ENCODE measurements at regions not wholly inside any gene's neighbourhood (a gene's known extent, or its start where the extent isn't known, plus 50 kb on each side); places are given as distances from the start of the nearest gene placed in this dataset.

DNA sequence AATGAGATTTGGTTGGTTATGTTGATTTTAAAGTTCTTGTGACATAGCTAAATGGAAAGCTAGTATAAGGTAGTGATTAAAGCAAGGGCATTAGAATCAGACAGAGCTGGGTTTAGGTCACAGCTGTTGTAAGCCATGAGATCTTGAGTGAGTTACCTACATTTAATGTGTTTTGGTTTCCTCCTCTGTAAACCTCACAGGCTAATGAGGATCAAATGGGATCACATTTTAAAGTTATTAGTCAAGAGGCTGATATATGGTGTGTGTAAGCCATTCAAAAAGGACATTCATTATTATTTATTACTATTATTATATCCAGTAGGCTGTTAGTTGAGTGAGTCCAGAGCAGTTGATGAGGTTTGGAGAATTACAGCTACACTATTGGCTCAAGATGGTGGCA is 416.2 kb downstream of the IRS1 start:
- DNase-seq (ENCODE audit: low read depth): no peak

GRCh38 chr2:226380679-226381078 is 418.9 kb downstream of the IRS1 start:
- no peak for DNase-seq (ENCODE audit: low read depth)

DNA sequence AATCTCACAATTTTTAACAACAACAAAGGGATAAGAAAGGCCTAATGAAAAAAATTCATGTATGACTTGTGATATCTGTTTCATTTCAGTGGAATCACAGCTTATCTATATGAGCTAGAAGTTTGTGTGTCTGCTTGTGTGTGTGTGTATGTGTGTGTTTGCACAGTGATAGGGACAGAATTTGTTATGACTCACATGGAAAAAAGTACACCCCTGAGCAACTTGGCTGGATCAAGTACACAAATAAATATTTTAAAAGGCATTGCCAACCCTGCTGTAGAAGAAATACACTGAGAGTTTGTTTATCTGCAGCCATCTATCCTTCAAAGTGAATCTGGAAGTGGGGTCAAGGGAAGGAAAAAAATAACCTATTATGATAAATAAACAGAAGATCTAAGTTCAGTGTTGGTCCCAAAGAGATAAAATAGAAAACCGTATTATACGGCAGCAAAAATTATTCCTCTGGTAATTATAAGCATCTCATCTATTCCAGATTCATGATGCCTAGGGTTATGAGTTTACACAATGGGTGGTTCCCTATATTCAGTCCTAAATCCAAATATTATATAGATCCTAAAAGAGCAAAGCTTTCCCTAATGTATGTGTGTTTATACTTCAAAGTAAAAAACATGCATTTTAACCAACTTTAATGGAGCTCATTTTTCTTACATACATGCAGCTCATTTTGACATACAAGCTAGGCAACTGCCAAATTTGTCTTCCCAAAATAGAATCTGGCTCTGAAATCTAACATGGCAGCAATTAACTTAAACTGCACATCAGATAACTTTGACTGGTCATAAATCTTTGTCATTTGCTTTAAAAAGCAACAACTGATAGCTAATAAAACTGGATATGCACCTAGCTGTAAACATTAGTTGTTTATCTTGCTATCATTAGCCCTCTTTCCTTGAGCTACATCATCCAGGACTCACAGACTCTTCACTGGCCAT is 420.6 kb downstream of the IRS1 start:
- no peak for DNase-seq (ENCODE audit: low read depth)

DNA sequence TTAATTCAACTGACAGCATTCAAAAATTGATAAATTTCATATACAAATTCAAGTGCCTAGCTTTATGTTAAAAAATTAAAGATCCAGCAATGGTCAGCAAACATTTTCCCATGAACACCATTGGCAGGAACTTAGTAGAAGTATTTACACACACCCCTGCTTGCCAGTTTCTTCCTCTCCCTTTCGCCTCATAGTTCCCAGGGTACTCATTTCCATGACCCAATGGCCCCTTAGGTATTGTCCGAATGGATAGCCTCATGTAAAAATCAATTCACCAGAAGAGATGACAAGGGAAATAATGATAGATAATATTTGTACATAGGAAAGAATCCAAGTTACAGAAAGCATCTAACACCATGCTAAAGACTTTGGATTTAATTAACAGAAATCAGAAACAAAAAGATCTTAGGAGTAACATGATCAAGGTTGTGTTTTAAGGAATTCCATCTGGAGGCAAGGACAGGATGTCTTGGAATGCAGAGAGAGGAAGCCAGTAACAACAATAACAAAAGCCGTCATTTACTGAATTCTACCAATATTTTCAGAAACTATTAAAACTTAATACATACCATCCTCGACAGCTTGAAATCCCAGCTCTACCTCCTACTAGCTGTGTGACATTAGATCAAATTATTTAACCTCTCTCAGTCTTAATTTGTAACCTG is 423.0 kb downstream of the IRS1 start:
- no peak for DNase-seq (ENCODE audit: low read depth)

DNA sequence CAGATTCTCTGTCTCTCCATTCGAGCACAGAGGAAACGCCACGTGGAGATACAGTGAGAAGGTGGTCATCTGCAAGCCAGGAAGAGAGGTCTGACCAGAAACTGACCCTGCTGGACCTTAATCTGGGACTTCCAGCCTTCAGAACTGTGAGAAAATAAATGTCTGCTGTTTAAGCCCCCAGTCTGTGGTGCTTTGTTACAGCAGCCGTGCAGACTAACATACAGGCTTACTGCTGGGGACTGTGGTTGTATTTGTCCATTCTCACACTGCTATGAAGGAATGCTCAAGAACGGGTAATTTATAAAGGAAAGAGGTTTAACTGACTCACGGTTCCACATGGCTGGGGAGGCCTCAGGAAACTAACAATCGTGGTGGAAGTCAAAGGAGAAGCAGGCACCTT is 432.7 kb downstream of the IRS1 start:
- DNase-seq (ENCODE audit: low read depth): no peak

DNA sequence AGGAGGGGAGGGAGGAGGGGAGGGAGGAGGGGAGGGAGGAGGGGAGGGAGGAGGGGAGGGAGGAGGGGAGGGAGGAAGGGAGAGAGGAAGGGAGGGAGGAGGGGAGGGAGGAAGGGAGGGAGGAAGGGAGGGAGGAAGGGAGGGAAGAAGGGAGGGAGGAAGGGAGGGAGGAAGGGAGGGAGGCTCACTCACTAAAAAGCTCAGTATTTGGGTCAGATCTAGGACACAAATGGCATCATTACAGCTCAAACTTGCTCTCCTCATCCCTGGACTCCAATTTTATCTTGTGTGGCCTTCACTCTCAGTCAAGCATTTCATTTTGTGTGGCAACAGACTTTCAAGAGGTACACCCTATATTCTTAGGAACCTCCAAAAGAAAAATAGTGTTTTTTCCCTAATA is 435.4 kb downstream of the IRS1 start:
- DNase-seq (ENCODE audit: low read depth): no peak

DNA sequence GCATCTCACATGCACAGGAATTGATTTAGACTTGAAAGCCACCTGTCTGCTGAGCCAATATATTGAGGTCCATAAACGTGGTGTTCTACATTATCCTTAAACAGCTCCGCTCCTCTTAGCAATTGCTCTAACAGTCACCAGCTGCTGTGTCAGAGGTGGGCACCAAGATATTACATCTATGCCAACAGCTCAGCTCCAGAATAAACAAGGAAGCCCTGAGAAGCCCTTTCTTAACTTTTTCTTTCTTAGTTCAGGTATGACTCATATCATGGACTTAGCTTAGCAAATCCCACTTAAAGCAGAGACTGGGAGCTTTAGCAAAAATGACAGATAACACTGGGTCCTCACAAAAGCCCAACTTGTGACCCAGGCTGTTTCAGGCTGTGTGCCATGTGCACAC is 436.6 kb downstream of the IRS1 start:
- no peak for DNase-seq (ENCODE audit: low read depth)

GRCh38 chr2:226360658-226361057 is 439.0 kb downstream of the IRS1 start:
- DNase-seq (ENCODE audit: low read depth): no peak

DNA sequence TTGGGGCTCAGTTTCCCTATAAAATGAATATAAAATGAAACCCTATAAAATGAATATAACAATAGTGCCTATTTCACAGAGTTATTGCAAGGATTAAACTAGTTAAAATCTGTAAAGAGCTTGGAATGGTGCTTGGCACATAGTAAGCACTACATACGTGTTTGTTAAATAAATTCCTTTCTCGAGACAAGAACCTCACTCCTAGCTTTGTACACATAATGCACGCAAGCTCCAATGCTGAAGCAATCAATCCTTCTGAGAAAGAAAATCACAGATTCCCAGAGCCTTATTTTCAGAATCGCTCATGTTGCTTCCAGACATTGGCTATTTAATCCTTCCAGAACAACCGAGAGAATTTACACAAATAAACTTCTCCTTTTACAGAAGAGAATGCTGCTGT is 440.9 kb downstream of the IRS1 start:
- DNase-seq (ENCODE audit: low read depth): no peak

- DNase-seq (ENCODE audit: low read depth): no peak
Measured at GRCh38 chr2:226357816-226358215, 441.8 kb downstream of the IRS1 start.

DNA sequence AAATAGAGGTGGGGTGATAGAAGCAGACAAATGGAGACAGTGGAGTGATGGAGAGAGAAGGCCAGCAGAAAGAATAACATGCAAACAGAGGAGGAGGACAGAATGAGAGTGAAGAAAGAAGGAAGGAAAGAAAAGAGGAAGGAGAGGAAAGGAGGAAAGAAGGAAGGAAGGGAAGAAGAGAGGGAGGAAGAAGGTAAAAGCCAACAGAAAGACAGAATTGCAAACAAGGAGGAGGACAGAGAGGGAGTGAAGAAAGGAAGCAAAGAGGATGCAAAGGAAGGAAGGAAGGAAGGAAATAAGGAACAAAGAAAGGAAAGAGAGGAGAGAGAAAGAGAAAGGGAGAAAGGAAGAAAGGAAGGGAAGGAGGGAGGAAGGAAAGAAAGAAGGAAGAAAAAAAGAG is 444.0 kb downstream of the IRS1 start:
- DNase-seq (ENCODE audit: low read depth): no peak

GRCh38 chr2:226354434-226354833 is 445.2 kb downstream of the IRS1 start:
- no peak for DNase-seq (ENCODE audit: low read depth)

DNA sequence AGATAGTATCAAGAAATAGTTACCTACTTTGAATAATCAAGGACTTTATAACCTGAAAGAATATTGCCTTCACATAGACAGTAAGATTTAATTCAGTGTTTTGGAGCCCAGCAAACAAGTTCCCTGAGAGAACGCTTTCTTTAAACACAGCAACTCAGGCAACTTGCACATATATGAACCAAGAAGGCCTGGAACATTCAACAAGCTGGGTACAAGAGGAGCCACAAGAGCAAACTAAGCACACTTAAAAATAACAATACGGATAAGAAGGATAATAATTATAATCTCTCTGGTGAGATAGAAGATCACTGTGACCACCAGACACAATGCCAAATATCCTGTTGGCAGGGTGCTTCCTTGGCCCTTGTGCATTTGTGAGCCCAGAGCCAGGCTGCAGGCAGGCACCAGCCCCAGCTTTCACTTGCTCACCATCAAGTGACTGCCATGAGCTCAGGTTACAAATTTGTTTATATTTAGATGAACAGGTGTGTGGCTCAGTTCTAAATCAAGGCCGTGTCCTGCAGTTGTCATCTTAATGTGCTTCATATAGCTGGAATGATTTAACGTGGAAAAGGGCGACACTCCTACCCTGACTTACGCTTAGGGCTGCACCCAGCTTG is 446.6 kb downstream of the IRS1 start:
- DNase-seq (ENCODE audit: low read depth): no peak

DNA sequence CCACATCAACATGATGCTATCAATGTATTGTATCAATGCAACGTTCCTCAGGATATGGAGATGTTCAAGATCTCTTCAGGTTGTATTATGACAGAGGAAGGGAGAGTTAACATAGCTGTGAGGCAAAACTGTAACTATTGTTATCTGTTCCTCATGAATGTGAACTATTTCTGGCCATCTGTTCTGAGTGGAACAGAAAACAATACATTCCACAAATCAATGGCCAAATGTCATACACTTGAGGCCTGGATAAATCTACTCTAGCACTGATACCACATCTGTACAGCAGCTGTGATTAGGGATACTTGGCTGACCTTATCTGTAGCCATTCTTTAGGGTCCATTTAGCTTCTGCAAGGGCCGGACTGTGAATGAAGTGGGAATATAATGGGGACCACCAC is 447.9 kb downstream of the IRS1 start:
- no peak for DNase-seq (ENCODE audit: low read depth)

DNA sequence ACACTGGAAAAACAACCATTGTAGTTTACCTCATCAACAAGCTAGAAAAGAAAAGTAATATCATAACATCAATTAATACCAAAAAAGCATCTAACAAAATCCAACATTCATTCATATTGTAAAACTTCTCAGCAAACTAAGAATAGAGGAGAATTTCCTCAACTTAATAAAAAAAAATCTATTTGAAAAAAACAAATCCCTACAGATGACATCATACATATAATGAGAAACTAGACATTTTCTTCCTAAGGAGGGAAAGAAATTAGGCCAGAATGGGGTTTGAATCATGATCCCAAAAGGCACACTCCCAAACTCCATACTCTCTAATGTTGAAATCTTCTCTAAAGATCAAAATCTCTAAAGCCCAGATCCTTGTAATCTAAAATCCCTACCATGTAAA is 460.0 kb downstream of the IRS1 start:
- no peak for DNase-seq (ENCODE audit: low read depth)

DNA sequence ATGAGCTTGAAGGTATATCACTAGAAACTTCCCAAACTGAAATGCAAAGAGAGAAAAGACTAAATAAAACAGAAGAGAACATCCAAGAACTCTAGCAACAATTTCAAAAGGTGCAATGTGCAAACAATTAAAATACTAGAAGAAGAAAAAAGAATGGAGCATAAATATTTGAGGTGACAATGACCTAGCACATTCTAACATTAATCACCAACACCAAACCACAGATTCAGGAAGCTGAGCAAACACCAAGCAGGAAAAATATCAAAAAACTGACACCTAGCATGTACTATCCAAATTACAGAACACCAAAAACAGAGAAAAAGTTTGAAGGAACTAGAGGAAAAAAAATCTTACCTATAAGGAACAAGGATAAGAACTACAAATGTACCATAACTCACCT is 460.8 kb downstream of the IRS1 start:
- DNase-seq (ENCODE audit: low read depth): no peak

- DNase-seq (ENCODE audit: low read depth): no peak
Measured at GRCh38 chr2:226337941-226338600, 461.5 kb downstream of the IRS1 start.

GRCh38 chr2:226336283-226336682 is 463.3 kb downstream of the IRS1 start:
- no peak for DNase-seq (ENCODE audit: low read depth)

DNA sequence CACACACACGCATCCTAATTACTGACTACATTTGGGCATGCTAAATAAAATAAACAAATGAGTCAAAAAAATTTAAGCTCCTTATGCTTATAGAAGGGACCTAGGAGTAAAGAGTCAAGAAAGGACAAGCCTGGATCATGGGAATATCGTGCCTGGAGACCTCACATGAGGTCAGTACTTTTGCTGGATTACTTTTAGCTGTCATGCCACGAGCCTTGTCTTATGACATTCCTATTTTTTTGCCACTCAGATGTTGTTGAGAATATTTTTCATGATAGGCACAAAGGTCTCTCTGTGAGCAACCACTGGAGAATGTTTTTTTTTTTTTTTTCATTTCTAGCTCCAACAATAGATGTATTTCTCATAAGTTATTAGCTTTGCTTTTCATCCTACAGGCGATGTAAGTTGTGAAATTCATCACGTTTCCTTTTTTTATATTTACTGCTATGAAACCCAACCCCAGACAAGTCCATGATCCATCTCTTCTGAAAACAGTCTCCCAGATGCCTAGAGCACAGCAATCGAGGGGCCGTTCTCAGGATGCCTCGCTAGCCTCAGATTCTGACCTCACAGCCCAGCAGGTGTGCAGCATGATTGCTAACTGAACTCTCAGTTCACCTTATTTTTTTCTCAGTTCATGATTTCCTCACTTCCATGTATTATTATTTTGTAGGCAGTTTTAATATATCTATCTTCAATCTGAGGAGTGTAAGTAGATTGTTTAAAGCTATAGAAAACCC is 464.5 kb downstream of the IRS1 start:
- no peak for DNase-seq (ENCODE audit: low read depth)

GRCh38 chr2:226333388-226333787 is 466.2 kb downstream of the IRS1 start:
- no peak for DNase-seq (ENCODE audit: low read depth)

GRCh38 chr2:226330206-226330605 is 469.4 kb downstream of the IRS1 start:
- no peak for DNase-seq (ENCODE audit: low read depth)

GRCh38 chr2:226329180-226329579 is 470.4 kb downstream of the IRS1 start:
- DNase-seq (ENCODE audit: low read depth): no peak
